Right hindlimb (tissue), 1 donor: ENCODE measurements at regions not wholly inside any gene's neighbourhood (a gene's known extent, or its start where the extent isn't known, plus 50 kb on each side); places are given as distances from the start of the nearest gene placed in this dataset.

Experiments
- DNase-seq: peaks from one replicate; pipeline ENCODE4 v3.0.0-alpha.2; 2018

GRCh38 chr6:156347246-156347645 lies 429.9 kb upstream of the ARID1B start:
- no peak for DNase-seq

GRCh38 chr6:156345700-156346099 lies 431.5 kb upstream of the ARID1B start:
- DNase-seq = no peak

- DNase-seq = no peak
Observed at GRCh38 chr6:156344491-156344890, 432.7 kb upstream of the ARID1B start.

- no peak for DNase-seq
Observed at GRCh38 chr6:156337801-156338200, 439.4 kb upstream of the ARID1B start.

GRCh38 chr6:156336733-156337132 lies 440.4 kb upstream of the ARID1B start:
- DNase-seq = no peak

GRCh38 chr6:156336089-156336488 lies 441.1 kb upstream of the ARID1B start:
- DNase-seq = no peak

GRCh38 chr6:156334966-156335365 lies 442.2 kb upstream of the ARID1B start:
- no peak for DNase-seq

GRCh38 chr6:156319707-156320106 lies 457.5 kb upstream of the ARID1B start:
- no peak for DNase-seq

- no peak for DNase-seq
Observed at GRCh38 chr6:156316583-156317125, 460.5 kb upstream of the ARID1B start.

GRCh38 chr6:156315146-156315545 lies 462.0 kb upstream of the ARID1B start:
- DNase-seq = no peak

- no peak for DNase-seq
Observed at GRCh38 chr6:156313037-156313436, 464.1 kb upstream of the ARID1B start.

GRCh38 chr6:156311291-156311690 lies 465.9 kb upstream of the ARID1B start:
- DNase-seq = no peak

GRCh38 chr6:156310701-156311100 lies 466.5 kb upstream of the ARID1B start:
- no peak for DNase-seq

- no peak for DNase-seq
Observed at GRCh38 chr6:156309017-156309416, 468.2 kb upstream of the ARID1B start.

GRCh38 chr6:156308604-156309003 lies 468.6 kb upstream of the ARID1B start:
- DNase-seq = no peak

- DNase-seq = no peak
Observed at GRCh38 chr6:156306531-156306930, 470.6 kb upstream of the ARID1B start.

GRCh38 chr6:156283091-156283490 lies 494.1 kb upstream of the ARID1B start:
- DNase-seq = no peak

GRCh38 chr6:156282087-156282486 lies 495.1 kb upstream of the ARID1B start:
- DNase-seq = no peak

- DNase-seq = no peak
Observed at GRCh38 chr6:156281266-156281665, 495.9 kb upstream of the ARID1B start.

GRCh38 chr6:156280065-156280464 lies 497.1 kb upstream of the ARID1B start:
- no peak for DNase-seq

GRCh38 chr6:156279261-156279969 lies 497.8 kb upstream of the ARID1B start:
- DNase-seq = no peak

GRCh38 chr6:156273065-156273711 lies 504.0 kb upstream of the ARID1B start:
- no peak for DNase-seq

GRCh38 chr6:156269751-156270369 lies 507.3 kb upstream of the ARID1B start:
- DNase-seq = no peak

- DNase-seq = no peak
Observed at GRCh38 chr6:156268849-156269248, 508.3 kb upstream of the ARID1B start.
